Astrocyte (in vitro differentiated cells and primary cell): ENCODE measurements at regions not wholly inside any gene's neighbourhood (a gene's known extent, or its start where the extent isn't known, plus 50 kb on each side); places are given as distances from the start of the nearest gene placed in this dataset.

Source experiments
- DNase-seq: peaks from one replicate; pipeline ENCODE4 v3.0.0-alpha.2; 2010; ENCODE audit warnings: low read depth
- FAIRE-seq: peaks from 2 replicates; lab custom pipeline; 2011; peaks lifted over from hg19 to GRCh38; lab: Jason Lieb, UNC
- H2AFZ ChIP-seq: 2 replicates; pipeline ENCODE4 v1.6.0; 2012; ENCODE audit warnings: low read depth, low read length, inconsistent platforms
- H3K27ac ChIP-seq: 2 replicates; pipeline ENCODE4 v1.5.1; 2011; ENCODE audit warnings: low read depth, low read length, inconsistent platforms
- H3K27me3 ChIP-seq: 2 replicates; pipeline ENCODE4 v1.6.0; 2011; ENCODE audit warnings: low read length, inconsistent platforms; ENCODE audit not compliant: insufficient read depth
- H3K36me3 ChIP-seq: 2 replicates; pipeline ENCODE4 v1.5.1; 2011; ENCODE audit warnings: low read length, inconsistent platforms; ENCODE audit not compliant: insufficient read depth
- H3K4me1 ChIP-seq: 2 replicates; pipeline ENCODE4 v1.5.1; 2011; ENCODE audit warnings: low read length, inconsistent platforms; ENCODE audit not compliant: insufficient read depth
- H3K4me2 ChIP-seq: 2 replicates; pipeline ENCODE4 v1.6.0; 2012; ENCODE audit warnings: low read length, inconsistent platforms
- H3K4me3 ChIP-seq: 2 replicates; pipeline ENCODE4 v1.5.1; 2011; ENCODE audit warnings: low read depth, mild to moderate bottlenecking, low read length, inconsistent platforms; ENCODE audit not compliant: insufficient read depth
- H3K79me2 ChIP-seq: 2 replicates; pipeline ENCODE4 v1.6.0; 2012; ENCODE audit warnings: mild to moderate bottlenecking, low read length, inconsistent platforms; ENCODE audit not compliant: insufficient read depth
- H3K9ac ChIP-seq: 2 replicates; pipeline ENCODE4 v1.6.0; 2012; ENCODE audit warnings: mild to moderate bottlenecking, low read length, inconsistent platforms
- H3K9me3 ChIP-seq: 2 replicates; pipeline ENCODE4 v1.5.1; 2012; ENCODE audit warnings: low read depth, mild to moderate bottlenecking, low read length, inconsistent platforms; ENCODE audit not compliant: insufficient read depth
- H4K20me1 ChIP-seq: 2 replicates; pipeline ENCODE4 v1.6.0; 2012; ENCODE audit warnings: low read length, inconsistent platforms; ENCODE audit not compliant: insufficient read depth
- H3K27ac Mint-ChIP-seq: one replicate; pipeline ENCODE4 v1.8.0; 2021; ENCODE audit warnings: mild to moderate bottlenecking, mixed read lengths; ENCODE audit not compliant: unreplicated experiment
- H3K27me3 Mint-ChIP-seq: one replicate; pipeline ENCODE4 v1.8.0; 2021; ENCODE audit warnings: low read depth, mixed read lengths; ENCODE audit not compliant: unreplicated experiment
- H3K36me3 Mint-ChIP-seq: one replicate; pipeline ENCODE4 v1.8.0; 2021; ENCODE audit warnings: low read depth, mixed read lengths; ENCODE audit not compliant: unreplicated experiment
- H3K4me1 Mint-ChIP-seq: one replicate; pipeline ENCODE4 v1.8.0; 2021; ENCODE audit warnings: low read depth, mixed read lengths; ENCODE audit not compliant: unreplicated experiment
- H3K4me3 Mint-ChIP-seq: one replicate; pipeline ENCODE4 v1.8.0; 2021; ENCODE audit warnings: mild to moderate bottlenecking, moderate library complexity, mixed read lengths; ENCODE audit not compliant: unreplicated experiment
- H3K9me3 Mint-ChIP-seq: one replicate; pipeline ENCODE4 v1.8.0; 2021; ENCODE audit warnings: mild to moderate bottlenecking, mixed read lengths; ENCODE audit not compliant: unreplicated experiment
- EZH2 ChIP-seq: IDR thresholded peaks from 2 replicates; pipeline ENCODE4 v1.6.1; 2012; ENCODE audit warnings: mild to moderate bottlenecking, low read length, inconsistent platforms; ENCODE audit not compliant: insufficient read depth
- TF ChIP-seq, protein P1 (sequence below): IDR thresholded peaks from 2 replicates; pipeline ENCODE4 v1.5.1; 2011; ENCODE audit warnings: low read depth, mild to moderate bottlenecking, inconsistent platforms, low read length, moderate library complexity; ENCODE audit not compliant: insufficient read depth

DNA sequence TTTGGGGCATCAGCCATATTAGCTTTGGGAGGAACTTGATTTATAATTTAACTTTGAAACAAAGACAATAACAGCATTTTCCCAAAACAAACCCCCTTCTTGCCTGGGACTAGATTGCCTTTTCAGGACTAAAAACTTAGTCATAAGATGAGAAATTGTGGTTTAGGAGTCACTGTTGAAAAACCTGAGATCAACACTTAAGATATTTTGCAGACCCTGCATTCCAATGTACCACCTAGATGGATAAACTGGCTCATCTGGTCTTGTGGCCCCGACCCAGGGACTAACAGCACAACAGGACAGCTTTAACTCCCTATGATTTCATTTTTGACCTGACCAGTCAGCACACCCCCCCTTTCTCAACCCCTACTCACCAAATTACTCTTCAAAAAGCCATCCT, 1165.4 kb downstream of the XPNPEP1 start:
- Histone ChIP-seq H2AFZ (no peak overlapping the region), H3K27ac (peak overlapping the region; percentile 52)
- FAIRE-seq = no peak

DNA sequence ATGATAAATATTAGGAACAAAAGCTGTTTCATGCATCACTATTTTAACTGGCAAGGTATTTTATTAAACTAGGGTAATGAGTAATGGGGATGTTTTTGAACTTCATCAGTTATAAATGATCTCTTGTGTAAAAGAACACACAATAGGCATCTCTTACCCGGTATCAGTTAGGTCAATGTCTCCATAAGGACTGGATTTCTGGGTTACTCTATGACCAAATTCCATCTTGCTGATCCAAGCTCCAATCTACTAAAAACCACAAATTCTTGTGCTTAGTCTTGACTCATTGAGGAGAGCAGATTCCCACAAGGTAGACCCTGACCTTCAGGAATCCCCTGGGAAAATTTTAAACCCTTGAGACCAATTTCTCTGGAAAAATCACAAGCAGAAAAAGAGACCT, 1167.7 kb downstream of the XPNPEP1 start:
- H3K27ac Mint-ChIP-seq = peak overlapping the region; percentile 48
- peak; percentile 85 for DNase-seq
- Histone ChIP-seq H4K20me1 (no peaks in the 10 kb centered on the region), H3K27ac (peak overlapping the region; percentile 20), H3K9me3 (no peaks in the 10 kb centered on the region), H3K27me3 (no peaks in the 10 kb centered on the region), H3K4me1 (peaks cover 13% of the 10 kb centered on the region), H2AFZ (no peak overlapping the region), H3K9ac (no peak overlapping the region), H3K79me2 (no peaks in the 10 kb centered on the region), H3K36me3 (no peaks in the 10 kb centered on the region), H3K4me2 (peak overlapping the region; percentile 2), H3K4me3 (no peak overlapping the region)
- H3K36me3 Mint-ChIP-seq = no peaks in the 10 kb centered on the region
- FAIRE-seq = no peak
- TF ChIP-seq, protein P1, sequence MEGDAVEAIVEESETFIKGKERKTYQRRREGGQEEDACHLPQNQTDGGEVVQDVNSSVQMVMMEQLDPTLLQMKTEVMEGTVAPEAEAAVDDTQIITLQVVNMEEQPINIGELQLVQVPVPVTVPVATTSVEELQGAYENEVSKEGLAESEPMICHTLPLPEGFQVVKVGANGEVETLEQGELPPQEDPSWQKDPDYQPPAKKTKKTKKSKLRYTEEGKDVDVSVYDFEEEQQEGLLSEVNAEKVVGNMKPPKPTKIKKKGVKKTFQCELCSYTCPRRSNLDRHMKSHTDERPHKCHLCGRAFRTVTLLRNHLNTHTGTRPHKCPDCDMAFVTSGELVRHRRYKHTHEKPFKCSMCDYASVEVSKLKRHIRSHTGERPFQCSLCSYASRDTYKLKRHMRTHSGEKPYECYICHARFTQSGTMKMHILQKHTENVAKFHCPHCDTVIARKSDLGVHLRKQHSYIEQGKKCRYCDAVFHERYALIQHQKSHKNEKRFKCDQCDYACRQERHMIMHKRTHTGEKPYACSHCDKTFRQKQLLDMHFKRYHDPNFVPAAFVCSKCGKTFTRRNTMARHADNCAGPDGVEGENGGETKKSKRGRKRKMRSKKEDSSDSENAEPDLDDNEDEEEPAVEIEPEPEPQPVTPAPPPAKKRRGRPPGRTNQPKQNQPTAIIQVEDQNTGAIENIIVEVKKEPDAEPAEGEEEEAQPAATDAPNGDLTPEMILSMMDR = no peak
- H3K9me3 Mint-ChIP-seq = no peaks in the 10 kb centered on the region
- peaks cover 22% of the 10 kb centered on the region for H3K4me1 Mint-ChIP-seq
- H3K4me3 Mint-ChIP-seq = no peak overlapping the region
- no peaks in the 10 kb centered on the region for H3K27me3 Mint-ChIP-seq

More for the DNA sequence above, 1165.4 kb downstream of the XPNPEP1 start:
- Mint-ChIP-seq H3K9me3 (no peaks in the 10 kb centered on the region), H3K27me3 (no peaks in the 10 kb centered on the region), H3K4me3 (no peak overlapping the region), H3K36me3 (no peaks in the 10 kb centered on the region), H3K27ac (no peak overlapping the region), H3K4me1 (peaks cover 22% of the 10 kb centered on the region)
- TF ChIP-seq, protein P1 = no peak
- no peak for TF ChIP-seq EZH2
- Histone ChIP-seq H3K9ac (peak overlapping the region; percentile 10), H3K4me3 (no peak overlapping the region), H3K9me3 (no peaks in the 10 kb centered on the region), H3K79me2 (no peaks in the 10 kb centered on the region), H3K4me2 (no peak overlapping the region), H3K36me3 (no peaks in the 10 kb centered on the region), H4K20me1 (no peaks in the 10 kb centered on the region), H3K4me1 (peaks cover 13% of the 10 kb centered on the region), H3K27me3 (no peaks in the 10 kb centered on the region)
- peak; percentile 48 for DNase-seq

- H3K4me2 ChIP-seq = no peak overlapping the region
- H3K79me2 ChIP-seq = no peaks in the 10 kb centered on the region
- TF ChIP-seq EZH2 = no peak
- TF ChIP-seq, protein P1 = no peak
- no peaks in the 10 kb centered on the region for H3K27me3 ChIP-seq
- H3K4me3 ChIP-seq = no peak overlapping the region
- H2AFZ ChIP-seq = no peak overlapping the region
- no peak overlapping the region for H3K9ac ChIP-seq
- no peak for FAIRE-seq
- no peaks in the 10 kb centered on the region for H3K36me3 Mint-ChIP-seq
- H3K4me1 Mint-ChIP-seq = peaks cover 21% of the 10 kb centered on the region
- no peak overlapping the region for H3K4me3 Mint-ChIP-seq
- no peak for DNase-seq
- H3K27me3 Mint-ChIP-seq = no peaks in the 10 kb centered on the region
- no peak overlapping the region for H3K27ac ChIP-seq
- no peak overlapping the region for H3K27ac Mint-ChIP-seq
- H3K9me3 Mint-ChIP-seq = no peaks in the 10 kb centered on the region
- H4K20me1 ChIP-seq = no peaks in the 10 kb centered on the region
- H3K4me1 ChIP-seq = peaks cover 9% of the 10 kb centered on the region
- no peaks in the 10 kb centered on the region for H3K36me3 ChIP-seq
- H3K9me3 ChIP-seq = no peaks in the 10 kb centered on the region
Observed at GRCh38 chr10:108753326-108753725, 1170.0 kb downstream of the XPNPEP1 start.
